GM21526 (cell line): ENCODE measurements at regions not wholly inside any gene's neighbourhood (a gene's known extent, or its start where the extent isn't known, plus 50 kb on each side); places are given as distances from the start of the nearest gene placed in this dataset.

Experiments used
- ATAC-seq: cut with Tn5 transposase; IDR thresholded peaks from one replicate; pipeline ENCODE4 v1.9.1; 2021; ENCODE audit warnings: moderate library complexity; ENCODE audit not compliant: unreplicated experiment, low FRiP score

GRCh38 chr10:4004144-4004543 is 219.1 kb upstream of the KLF6 start:
- ATAC-seq = no peak

GRCh38 chr10:4003348-4003973 is 218.5 kb upstream of the KLF6 start:
- no peak for ATAC-seq

GRCh38 chr10:4001811-4002210 is 216.8 kb upstream of the KLF6 start:
- no peak for ATAC-seq

GRCh38 chr10:3999642-4000041 is 214.6 kb upstream of the KLF6 start:
- ATAC-seq = no peak

- no peak for ATAC-seq
Observed at GRCh38 chr10:3996697-3997096, 211.7 kb upstream of the KLF6 start.

GRCh38 chr10:3995302-3996210 is 210.5 kb upstream of the KLF6 start:
- no peak for ATAC-seq

- no peak for ATAC-seq
Observed at GRCh38 chr10:3992382-3993178, 207.6 kb upstream of the KLF6 start.

GRCh38 chr10:3990307-3990706 is 205.3 kb upstream of the KLF6 start:
- ATAC-seq = no peak

GRCh38 chr10:3987143-3987974 is 202.3 kb upstream of the KLF6 start:
- no peak for ATAC-seq

GRCh38 chr10:3986493-3987142 is 201.6 kb upstream of the KLF6 start:
- ATAC-seq = no peak

GRCh38 chr10:3982746-3983442 is 197.9 kb upstream of the KLF6 start:
- ATAC-seq = no peak

- ATAC-seq = no peak
Observed at GRCh38 chr10:3981300-3981699, 196.3 kb upstream of the KLF6 start.

GRCh38 chr10:3980660-3981059 is 195.7 kb upstream of the KLF6 start:
- no peak for ATAC-seq

GRCh38 chr10:3980144-3980543 is 195.1 kb upstream of the KLF6 start:
- no peak for ATAC-seq

GRCh38 chr10:3978761-3979160 is 193.8 kb upstream of the KLF6 start:
- ATAC-seq = no peak

GRCh38 chr10:3978174-3978573 is 193.2 kb upstream of the KLF6 start:
- ATAC-seq = no peak

GRCh38 chr10:3977761-3978160 is 192.8 kb upstream of the KLF6 start:
- ATAC-seq = no peak

- ATAC-seq = no peak
Observed at GRCh38 chr10:3976718-3977117, 191.7 kb upstream of the KLF6 start.

- ATAC-seq = no peak
Observed at GRCh38 chr10:3976171-3976570, 191.2 kb upstream of the KLF6 start.
